ENCODE measurements at regions not wholly inside any gene's neighbourhood (a gene's known extent, or its start where the extent isn't known, plus 50 kb on each side); places are given as distances from the start of the nearest gene placed in this dataset.

DNA sequence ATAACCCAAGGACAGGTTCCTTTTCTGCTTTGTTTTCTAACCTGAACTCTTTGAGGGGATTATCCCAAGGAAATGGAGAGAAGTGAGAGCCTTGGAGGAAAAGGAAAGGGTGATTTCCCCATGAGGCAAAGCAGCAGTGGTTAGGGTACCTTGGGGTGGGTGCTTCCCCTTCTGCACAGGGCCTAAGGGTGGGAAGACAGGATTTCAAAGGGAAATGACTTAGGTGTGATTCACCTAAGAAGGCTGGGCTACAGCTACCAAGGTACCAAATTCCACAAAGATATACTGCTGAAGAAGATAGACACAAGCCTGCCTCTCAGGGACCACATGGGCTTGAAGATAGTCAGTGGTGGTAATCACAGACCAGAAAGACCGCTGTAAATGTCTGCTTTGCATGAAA lies 325.3 kb upstream of the DPH6 start:
- no peak for TF ChIP-seq EZH2 (IDR thresholded peaks at IDR 0.05; ENCODE audit: borderline replicate concordance, insufficient read depth, low read length, poor library complexity, severe bottlenecking)
- TF ChIP-seq, protein P1, sequence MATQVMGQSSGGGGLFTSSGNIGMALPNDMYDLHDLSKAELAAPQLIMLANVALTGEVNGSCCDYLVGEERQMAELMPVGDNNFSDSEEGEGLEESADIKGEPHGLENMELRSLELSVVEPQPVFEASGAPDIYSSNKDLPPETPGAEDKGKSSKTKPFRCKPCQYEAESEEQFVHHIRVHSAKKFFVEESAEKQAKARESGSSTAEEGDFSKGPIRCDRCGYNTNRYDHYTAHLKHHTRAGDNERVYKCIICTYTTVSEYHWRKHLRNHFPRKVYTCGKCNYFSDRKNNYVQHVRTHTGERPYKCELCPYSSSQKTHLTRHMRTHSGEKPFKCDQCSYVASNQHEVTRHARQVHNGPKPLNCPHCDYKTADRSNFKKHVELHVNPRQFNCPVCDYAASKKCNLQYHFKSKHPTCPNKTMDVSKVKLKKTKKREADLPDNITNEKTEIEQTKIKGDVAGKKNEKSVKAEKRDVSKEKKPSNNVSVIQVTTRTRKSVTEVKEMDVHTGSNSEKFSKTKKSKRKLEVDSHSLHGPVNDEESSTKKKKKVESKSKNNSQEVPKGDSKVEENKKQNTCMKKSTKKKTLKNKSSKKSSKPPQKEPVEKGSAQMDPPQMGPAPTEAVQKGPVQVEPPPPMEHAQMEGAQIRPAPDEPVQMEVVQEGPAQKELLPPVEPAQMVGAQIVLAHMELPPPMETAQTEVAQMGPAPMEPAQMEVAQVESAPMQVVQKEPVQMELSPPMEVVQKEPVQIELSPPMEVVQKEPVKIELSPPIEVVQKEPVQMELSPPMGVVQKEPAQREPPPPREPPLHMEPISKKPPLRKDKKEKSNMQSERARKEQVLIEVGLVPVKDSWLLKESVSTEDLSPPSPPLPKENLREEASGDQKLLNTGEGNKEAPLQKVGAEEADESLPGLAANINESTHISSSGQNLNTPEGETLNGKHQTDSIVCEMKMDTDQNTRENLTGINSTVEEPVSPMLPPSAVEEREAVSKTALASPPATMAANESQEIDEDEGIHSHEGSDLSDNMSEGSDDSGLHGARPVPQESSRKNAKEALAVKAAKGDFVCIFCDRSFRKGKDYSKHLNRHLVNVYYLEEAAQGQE (IDR thresholded peaks at IDR 0.05; ENCODE audit: borderline replicate concordance) = no peak
- TF ChIP-seq TAF1 (IDR thresholded peaks at IDR 0.05; ENCODE audit: low read depth) = no peak
- no peak for TF ChIP-seq MXI1 (conservative IDR thresholded peaks at IDR 0.05; ENCODE audit: poor library complexity, severe bottlenecking)
- TF ChIP-seq RAD21 (conservative IDR thresholded peaks at IDR 0.05) = no peak
- TF ChIP-seq POLR2AphosphoS5 (IDR thresholded peaks at IDR 0.05) = no peak
- no peak for TF ChIP-seq EP300 (conservative IDR thresholded peaks at IDR 0.05; ENCODE audit: poor library complexity, severe bottlenecking)
- TF ChIP-seq, protein P2, sequence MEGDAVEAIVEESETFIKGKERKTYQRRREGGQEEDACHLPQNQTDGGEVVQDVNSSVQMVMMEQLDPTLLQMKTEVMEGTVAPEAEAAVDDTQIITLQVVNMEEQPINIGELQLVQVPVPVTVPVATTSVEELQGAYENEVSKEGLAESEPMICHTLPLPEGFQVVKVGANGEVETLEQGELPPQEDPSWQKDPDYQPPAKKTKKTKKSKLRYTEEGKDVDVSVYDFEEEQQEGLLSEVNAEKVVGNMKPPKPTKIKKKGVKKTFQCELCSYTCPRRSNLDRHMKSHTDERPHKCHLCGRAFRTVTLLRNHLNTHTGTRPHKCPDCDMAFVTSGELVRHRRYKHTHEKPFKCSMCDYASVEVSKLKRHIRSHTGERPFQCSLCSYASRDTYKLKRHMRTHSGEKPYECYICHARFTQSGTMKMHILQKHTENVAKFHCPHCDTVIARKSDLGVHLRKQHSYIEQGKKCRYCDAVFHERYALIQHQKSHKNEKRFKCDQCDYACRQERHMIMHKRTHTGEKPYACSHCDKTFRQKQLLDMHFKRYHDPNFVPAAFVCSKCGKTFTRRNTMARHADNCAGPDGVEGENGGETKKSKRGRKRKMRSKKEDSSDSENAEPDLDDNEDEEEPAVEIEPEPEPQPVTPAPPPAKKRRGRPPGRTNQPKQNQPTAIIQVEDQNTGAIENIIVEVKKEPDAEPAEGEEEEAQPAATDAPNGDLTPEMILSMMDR (IDR thresholded peaks at IDR 0.05; ENCODE audit: poor library complexity, severe bottlenecking) = no peak
- TF ChIP-seq SMC3 (conservative IDR thresholded peaks at IDR 0.05; ENCODE audit: poor library complexity) = no peak
- Histone ChIP-seq H3F3A (ENCODE audit: insufficient read depth, low read length, poor library complexity, severe bottlenecking) (no peaks in the 10 kb centered on the region), H3K4me2 (ENCODE audit: low read length) (no peak overlapping the region), H3K27ac (ENCODE audit: low read length) (no peak overlapping the region), H3K9me3 (ENCODE audit: low read length) (no peaks in the 10 kb centered on the region), H3K9ac (ENCODE audit: low read length) (no peak overlapping the region), H4K20me1 (ENCODE audit: insufficient read depth) (no peaks in the 10 kb centered on the region), H3K9me2 (ENCODE audit: insufficient read depth, low read length) (no peaks in the 10 kb centered on the region), H2AFZ (ENCODE audit: low read depth, low read length) (no peak overlapping the region), H3K36me3 (ENCODE audit: insufficient read depth, low read length) (no peaks in the 10 kb centered on the region), H3K79me2 (replicated peaks; ENCODE audit: insufficient read depth, low read length) (no peaks in the 10 kb centered on the region), H3K4me3 (ENCODE audit: low read length) (no peak overlapping the region), H3K27me3 (ENCODE audit: insufficient read depth, low read depth, low read length) (no peaks in the 10 kb centered on the region)

DNA sequence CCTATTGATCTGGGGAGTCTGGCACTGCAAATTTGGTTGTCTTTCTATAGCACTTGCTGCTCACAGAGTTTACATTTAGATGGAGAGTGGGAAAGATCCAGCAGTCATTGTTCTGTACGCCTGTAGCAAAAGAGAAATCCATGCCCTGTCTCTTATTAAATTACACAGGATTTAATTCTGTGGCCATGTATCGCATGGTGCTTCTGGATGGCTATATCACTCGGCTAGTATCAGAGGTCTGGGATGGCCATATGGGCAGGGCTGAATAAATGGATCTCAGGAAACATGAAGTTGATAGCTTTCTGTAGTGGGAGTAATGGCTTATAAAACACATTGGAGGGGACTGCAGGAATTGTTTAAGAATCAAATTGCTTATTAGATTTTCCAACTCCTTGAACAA lies 325.8 kb upstream of the DPH6 start:
- no peaks in the 10 kb centered on the region for H3K9me3 ChIP-seq (ENCODE audit: low read length)
- no peaks in the 10 kb centered on the region for H4K20me1 ChIP-seq (ENCODE audit: insufficient read depth)
- H3K9me2 ChIP-seq (ENCODE audit: insufficient read depth, low read length) = no peaks in the 10 kb centered on the region
- no peak overlapping the region for H3K4me2 ChIP-seq (ENCODE audit: low read length)
- H3K9ac ChIP-seq (ENCODE audit: low read length) = no peak overlapping the region
- no peak overlapping the region for H3K4me3 ChIP-seq (ENCODE audit: low read length)
- no peaks in the 10 kb centered on the region for H3K36me3 ChIP-seq (ENCODE audit: insufficient read depth, low read length)
- H3F3A ChIP-seq (ENCODE audit: insufficient read depth, low read length, poor library complexity, severe bottlenecking) = no peaks in the 10 kb centered on the region
- H3K79me2 ChIP-seq (replicated peaks; ENCODE audit: insufficient read depth, low read length) = no peaks in the 10 kb centered on the region
- no peak overlapping the region for H2AFZ ChIP-seq (ENCODE audit: low read depth, low read length)
- no peak overlapping the region for H3K27ac ChIP-seq (ENCODE audit: low read length)
- no peaks in the 10 kb centered on the region for H3K27me3 ChIP-seq (ENCODE audit: insufficient read depth, low read depth, low read length)
- TF ChIP-seq, protein P2 (IDR thresholded peaks at IDR 0.05; ENCODE audit: poor library complexity, severe bottlenecking) = no peak
- no peak for TF ChIP-seq POLR2AphosphoS5 (IDR thresholded peaks at IDR 0.05)
- no peak for TF ChIP-seq EZH2 (IDR thresholded peaks at IDR 0.05; ENCODE audit: borderline replicate concordance, insufficient read depth, low read length, poor library complexity, severe bottlenecking)
- no peak for TF ChIP-seq EP300 (conservative IDR thresholded peaks at IDR 0.05; ENCODE audit: poor library complexity, severe bottlenecking)
- no peak for TF ChIP-seq SMC3 (conservative IDR thresholded peaks at IDR 0.05; ENCODE audit: poor library complexity)
- TF ChIP-seq TAF1 (IDR thresholded peaks at IDR 0.05; ENCODE audit: low read depth) = no peak
- TF ChIP-seq RAD21 (conservative IDR thresholded peaks at IDR 0.05) = no peak
- TF ChIP-seq, protein P1 (IDR thresholded peaks at IDR 0.05; ENCODE audit: borderline replicate concordance) = no peak
- TF ChIP-seq MXI1 (conservative IDR thresholded peaks at IDR 0.05; ENCODE audit: poor library complexity, severe bottlenecking) = no peak

Measured in neural cell (in vitro differentiated cells).